ENCODE measurements at regions not wholly inside any gene's neighbourhood (a gene's known extent, or its start where the extent isn't known, plus 50 kb on each side); places are given as distances from the start of the nearest gene placed in this dataset.

DNA sequence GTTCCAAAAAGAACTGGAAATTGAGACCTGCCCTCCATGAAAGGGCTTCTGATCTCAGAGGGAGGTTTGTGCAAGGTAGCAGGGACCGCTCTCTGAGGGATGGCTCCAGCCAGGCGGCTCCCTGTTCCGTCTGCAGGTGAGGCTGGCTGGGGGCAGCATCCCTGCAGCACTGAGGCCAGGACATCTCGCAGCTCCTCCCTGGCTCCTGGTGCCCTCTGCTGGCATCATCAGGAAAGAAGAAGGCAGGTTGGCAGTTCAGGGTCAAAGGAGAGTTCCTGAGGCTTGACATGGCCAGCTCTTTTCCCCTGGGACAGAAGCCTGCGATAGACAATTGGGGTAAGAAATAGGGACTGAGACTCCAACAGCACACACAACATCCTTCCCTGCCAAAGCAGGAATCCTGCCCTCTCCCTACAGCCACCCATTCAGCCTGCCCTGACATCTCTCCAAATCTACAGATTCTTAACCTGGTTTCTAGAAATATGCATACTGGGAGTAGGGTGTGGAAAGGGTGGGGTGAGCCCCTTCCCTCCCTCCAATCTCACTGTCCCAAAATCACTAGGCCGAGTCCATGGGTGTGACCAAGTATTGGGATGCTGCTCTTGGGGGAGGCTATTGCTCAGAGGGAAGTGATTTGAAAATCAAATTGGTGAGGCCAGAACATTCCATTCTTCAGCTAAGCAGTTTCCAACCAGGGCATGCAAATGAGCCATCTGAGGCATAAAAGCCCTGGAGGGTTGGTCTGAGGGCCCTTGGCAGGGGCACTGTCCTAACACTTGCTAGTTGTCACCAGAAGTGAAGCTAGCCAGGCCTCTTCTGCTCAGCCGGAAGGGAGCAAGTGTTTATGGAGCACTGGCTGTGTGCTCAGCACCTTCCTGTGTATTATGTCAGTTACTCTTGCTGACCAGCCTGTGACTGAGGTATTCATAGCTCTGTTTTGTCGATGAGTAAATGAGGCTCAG is 185.4 kb downstream of the TFCP2L1 start:
- Histone ChIP-seq H3K27me3 (ENCODE audit: control insufficient read depth, insufficient read depth, low read length) (peaks cover 13% of the 10 kb centered on the region), H3K4me3 (ENCODE audit: low read depth, low read length) (no peak overlapping the region), H3K36me3 (ENCODE audit: control insufficient read depth, insufficient read depth, low read length) (no peaks in the 10 kb centered on the region)
- DNase-seq (ENCODE audit: low read depth), result no peak
- TF ChIP-seq, protein P1, sequence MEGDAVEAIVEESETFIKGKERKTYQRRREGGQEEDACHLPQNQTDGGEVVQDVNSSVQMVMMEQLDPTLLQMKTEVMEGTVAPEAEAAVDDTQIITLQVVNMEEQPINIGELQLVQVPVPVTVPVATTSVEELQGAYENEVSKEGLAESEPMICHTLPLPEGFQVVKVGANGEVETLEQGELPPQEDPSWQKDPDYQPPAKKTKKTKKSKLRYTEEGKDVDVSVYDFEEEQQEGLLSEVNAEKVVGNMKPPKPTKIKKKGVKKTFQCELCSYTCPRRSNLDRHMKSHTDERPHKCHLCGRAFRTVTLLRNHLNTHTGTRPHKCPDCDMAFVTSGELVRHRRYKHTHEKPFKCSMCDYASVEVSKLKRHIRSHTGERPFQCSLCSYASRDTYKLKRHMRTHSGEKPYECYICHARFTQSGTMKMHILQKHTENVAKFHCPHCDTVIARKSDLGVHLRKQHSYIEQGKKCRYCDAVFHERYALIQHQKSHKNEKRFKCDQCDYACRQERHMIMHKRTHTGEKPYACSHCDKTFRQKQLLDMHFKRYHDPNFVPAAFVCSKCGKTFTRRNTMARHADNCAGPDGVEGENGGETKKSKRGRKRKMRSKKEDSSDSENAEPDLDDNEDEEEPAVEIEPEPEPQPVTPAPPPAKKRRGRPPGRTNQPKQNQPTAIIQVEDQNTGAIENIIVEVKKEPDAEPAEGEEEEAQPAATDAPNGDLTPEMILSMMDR (IDR thresholded peaks at IDR 0.05; ENCODE audit: insufficient read depth, low read length, poor library complexity, severe bottlenecking), result peak; percentile 52

- H3K4me3 ChIP-seq (ENCODE audit: low read depth, low read length), result no peak overlapping the region
- peaks cover 12% of the 10 kb centered on the region for H3K27me3 ChIP-seq (ENCODE audit: control insufficient read depth, insufficient read depth, low read length)
- no peak for DNase-seq (ENCODE audit: low read depth)
- no peaks in the 10 kb centered on the region for H3K36me3 ChIP-seq (ENCODE audit: control insufficient read depth, insufficient read depth, low read length)
- TF ChIP-seq, protein P1 (IDR thresholded peaks at IDR 0.05; ENCODE audit: insufficient read depth, low read length, poor library complexity, severe bottlenecking), result no peak
These were observed 183.8 kb downstream of the TFCP2L1 start for GRCh38 chr2:121101093-121101715.

- TF ChIP-seq, protein P1 (IDR thresholded peaks at IDR 0.05; ENCODE audit: insufficient read depth, low read length, poor library complexity, severe bottlenecking), result no peak
These were observed 182.1 kb downstream of the TFCP2L1 start for GRCh38 chr2:121102941-121103340.

DNA sequence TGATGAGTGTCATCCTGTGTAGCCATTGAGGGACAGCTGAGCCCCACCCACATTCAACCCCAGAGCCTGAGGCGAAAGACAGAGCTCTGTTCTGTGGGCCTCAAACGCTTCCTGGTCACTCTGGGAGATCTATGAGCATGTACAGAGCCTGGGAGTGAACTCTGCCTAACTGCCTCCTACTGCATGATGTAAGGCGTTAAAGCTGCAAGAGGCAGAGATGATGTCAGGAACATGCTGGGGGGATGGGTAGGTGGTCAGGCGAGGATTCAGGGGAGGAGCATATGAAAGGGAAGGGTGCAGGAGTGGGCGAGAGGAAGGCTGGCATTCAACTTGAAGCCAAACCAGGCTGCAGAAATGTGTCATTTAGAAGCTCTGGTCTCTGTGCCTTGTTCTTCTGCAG is 181.0 kb downstream of the TFCP2L1 start:
- peaks cover 10% of the 10 kb centered on the region for H3K27me3 ChIP-seq (ENCODE audit: control insufficient read depth, insufficient read depth, low read length)
- TF ChIP-seq, protein P1 (IDR thresholded peaks at IDR 0.05; ENCODE audit: insufficient read depth, low read length, poor library complexity, severe bottlenecking), result no peak
- no peak overlapping the region for H3K4me3 ChIP-seq (ENCODE audit: low read depth, low read length)
- DNase-seq (ENCODE audit: low read depth), result no peak
- no peaks in the 10 kb centered on the region for H3K36me3 ChIP-seq (ENCODE audit: control insufficient read depth, insufficient read depth, low read length)

More at GRCh38 chr2:121102941-121103340, 182.1 kb downstream of the TFCP2L1 start:
- no peak overlapping the region for H3K4me3 ChIP-seq (ENCODE audit: low read depth, low read length)
- H3K27me3 ChIP-seq (ENCODE audit: control insufficient read depth, insufficient read depth, low read length), result peaks cover 10% of the 10 kb centered on the region
- DNase-seq (ENCODE audit: low read depth), result no peak
- no peaks in the 10 kb centered on the region for H3K36me3 ChIP-seq (ENCODE audit: control insufficient read depth, insufficient read depth, low read length)

DNA sequence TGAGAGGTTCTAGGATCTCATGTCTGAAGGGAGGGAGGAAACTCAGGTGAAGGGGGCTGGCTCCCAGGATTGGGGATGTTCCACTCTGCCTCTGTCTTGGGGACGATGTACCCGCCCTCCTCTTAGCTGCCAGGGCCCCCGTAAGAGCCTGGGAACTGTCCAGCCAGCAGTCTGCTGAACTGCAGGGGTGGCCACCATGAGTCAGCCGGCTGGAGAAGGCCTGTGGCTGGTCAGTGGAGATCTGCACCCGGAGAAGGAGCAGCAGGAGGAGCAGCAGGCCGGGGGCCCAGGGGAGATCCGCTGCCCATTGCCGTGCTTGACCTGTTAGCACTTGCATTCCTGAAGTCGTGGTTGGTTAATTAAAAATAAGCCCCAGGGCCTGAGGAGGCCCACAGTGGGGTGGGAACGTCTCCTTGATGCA is 180.3 kb downstream of the TFCP2L1 start:
- peaks cover 10% of the 10 kb centered on the region for H3K27me3 ChIP-seq (ENCODE audit: control insufficient read depth, insufficient read depth, low read length)
- H3K36me3 ChIP-seq (ENCODE audit: control insufficient read depth, insufficient read depth, low read length), result no peaks in the 10 kb centered on the region
- no peak for DNase-seq (ENCODE audit: low read depth)
- H3K4me3 ChIP-seq (ENCODE audit: low read depth, low read length), result no peak overlapping the region
- TF ChIP-seq, protein P1 (IDR thresholded peaks at IDR 0.05; ENCODE audit: insufficient read depth, low read length, poor library complexity, severe bottlenecking), result no peak

Data from kidney epithelial cell (primary cell).